CD4-positive, CD25-positive, alpha-beta regulatory T cell (primary cell): ENCODE measurements at regions not wholly inside any gene's neighbourhood (a gene's known extent, or its start where the extent isn't known, plus 50 kb on each side); places are given as distances from the start of the nearest gene placed in this dataset.
A peak's percentile ranks its signal among the peaks of the same experiment; 100 is the strongest.

ENCODE experiments used
- ATAC-seq, 2 donors: fragments of 150-1000 bp; cut with Tn5 transposase; one replicate each; pipeline ENCODE4 v1.10.0; 2021; ENCODE audit warnings: low read depth in 2 of 2, moderate number of reproducible peaks in 2 of 2, moderate library complexity in 1 of 2
- DNase-seq, 3 donors: peaks; one replicate each; pipeline versions ENCODE4 v3.0.0 to v3.0.0-alpha.2; 2012 to 2022; ENCODE audit warnings: mixed read lengths in 1 of 3
- H3K27ac ChIP-seq: one replicate; pipeline ENCODE4 v1.7.0; 2013; ENCODE audit warnings: mild to moderate bottlenecking, low read length; ENCODE audit not compliant: insufficient read depth, poor library complexity, severe bottlenecking
- H3K27me3 ChIP-seq: one replicate; pipeline ENCODE4 v1.7.0; 2013; ENCODE audit warnings: low read length; ENCODE audit not compliant: control insufficient read depth, insufficient read depth
- H3K36me3 ChIP-seq: one replicate; pipeline ENCODE4 v1.7.0; 2013; ENCODE audit warnings: mild to moderate bottlenecking, low read length, moderate library complexity; ENCODE audit not compliant: control insufficient read depth, insufficient read depth
- H3K4me1 ChIP-seq: 2 replicates; pipeline ENCODE4 v1.7.0; 2013; ENCODE audit warnings: mild to moderate bottlenecking, low read length; ENCODE audit not compliant: insufficient read depth, control insufficient read depth, poor library complexity, severe bottlenecking
- H3K4me3 ChIP-seq: one replicate; pipeline ENCODE4 v1.7.0; 2013; ENCODE audit warnings: low read depth, mild to moderate bottlenecking, low read length, moderate library complexity
- H3K9me3 ChIP-seq, 2 experiments: 1 replicate in 1 of 2; 2 replicates in 1 of 2; pipeline ENCODE4 v1.7.0; 2013; ENCODE audit warnings: low read length in 2 of 2, mild to moderate bottlenecking in 1 of 2, moderate library complexity in 1 of 2; ENCODE audit not compliant: control insufficient read depth in 2 of 2
- H3K27ac Mint-ChIP-seq, 3 donors: one replicate each; pipeline ENCODE4 v1.8.0; 2020 to 2022; ENCODE audit warnings: mild to moderate bottlenecking in 3 of 3, mixed read lengths in 3 of 3, moderate library complexity in 2 of 3
- H3K27me3 Mint-ChIP-seq: one replicate; pipeline ENCODE4 v1.8.0; 2022; ENCODE audit warnings: mild to moderate bottlenecking, mixed read lengths
- H3K36me3 Mint-ChIP-seq: one replicate; pipeline ENCODE4 v1.8.0; 2020; ENCODE audit warnings: mixed read lengths
- H3K4me1 Mint-ChIP-seq, 4 donors: one replicate each; pipeline ENCODE4 v1.8.0; 2020 to 2022; ENCODE audit warnings: mixed read lengths in 4 of 4, mild to moderate bottlenecking in 1 of 4
- H3K4me3 Mint-ChIP-seq, 4 donors: one replicate each; pipeline ENCODE4 v1.8.0; 2020 to 2022; ENCODE audit warnings: mild to moderate bottlenecking in 4 of 4, mixed read lengths in 4 of 4, moderate library complexity in 3 of 4
- H3K9me3 Mint-ChIP-seq, 7 donors: one replicate each; pipeline ENCODE4 v1.8.0; 2020 to 2022; ENCODE audit warnings: mixed read lengths in 7 of 7, mild to moderate bottlenecking in 3 of 7, moderate library complexity in 2 of 7

DNA sequence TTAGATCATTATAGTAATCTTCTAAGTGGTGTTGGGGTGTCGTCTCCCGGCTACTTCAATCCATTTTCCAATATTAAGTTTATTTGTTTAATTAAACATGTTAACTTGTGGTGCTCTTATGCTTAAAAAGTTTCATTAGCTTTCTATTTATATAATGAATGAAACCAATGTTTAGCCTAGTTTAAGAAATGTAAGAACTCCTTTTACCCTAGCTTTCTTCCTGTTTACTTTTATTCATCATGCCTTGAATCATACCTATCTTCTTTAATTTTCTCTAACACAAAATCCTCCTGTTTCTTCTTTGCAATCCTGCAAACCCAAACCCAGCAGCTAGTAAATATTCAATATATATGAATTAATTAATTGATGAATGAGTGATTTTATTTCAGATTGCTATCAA is 1276.7 kb upstream of the PIK3C3 start:
- no peaks in the 10 kb centered on the region for H3K9me3 ChIP-seq
- Mint-ChIP-seq H3K4me1 (no peaks in the 10 kb centered on the region), H3K27me3 (no peaks in the 10 kb centered on the region), H3K36me3 (no peaks in the 10 kb centered on the region), H3K4me3 (no peak overlapping the region), H3K9me3 (peaks cover 0 to 11% (median 0%) of the 10 kb centered on the region in 7 donors), H3K27ac (no peak overlapping the region)
- H3K27me3 ChIP-seq = no peaks in the 10 kb centered on the region
- H3K36me3 ChIP-seq = no peaks in the 10 kb centered on the region
- ATAC-seq (no peak), DNase-seq (no peak)
- no peaks in the 10 kb centered on the region for H3K4me1 ChIP-seq
- no peak overlapping the region for H3K27ac ChIP-seq
- H3K4me3 ChIP-seq = no peak overlapping the region

DNA sequence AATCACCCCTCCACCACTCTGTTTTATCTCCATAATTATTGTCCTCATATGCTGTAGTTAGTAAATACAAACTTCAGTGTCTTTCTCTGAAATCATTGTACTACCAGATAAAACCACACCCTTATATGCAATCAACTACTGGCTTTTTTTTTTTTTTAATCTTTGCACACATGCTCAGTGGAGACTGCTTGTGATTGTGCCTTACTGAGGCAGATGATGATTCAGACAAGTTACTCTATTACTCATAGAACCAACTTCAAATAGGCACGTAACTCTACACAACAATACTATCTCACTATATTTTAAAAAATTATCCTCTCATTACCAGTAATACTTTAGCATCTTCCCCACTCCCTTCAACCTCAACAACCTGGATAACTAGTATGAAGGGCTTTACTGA is 1278.4 kb upstream of the PIK3C3 start:
- H3K4me3 ChIP-seq = no peak overlapping the region

DNA sequence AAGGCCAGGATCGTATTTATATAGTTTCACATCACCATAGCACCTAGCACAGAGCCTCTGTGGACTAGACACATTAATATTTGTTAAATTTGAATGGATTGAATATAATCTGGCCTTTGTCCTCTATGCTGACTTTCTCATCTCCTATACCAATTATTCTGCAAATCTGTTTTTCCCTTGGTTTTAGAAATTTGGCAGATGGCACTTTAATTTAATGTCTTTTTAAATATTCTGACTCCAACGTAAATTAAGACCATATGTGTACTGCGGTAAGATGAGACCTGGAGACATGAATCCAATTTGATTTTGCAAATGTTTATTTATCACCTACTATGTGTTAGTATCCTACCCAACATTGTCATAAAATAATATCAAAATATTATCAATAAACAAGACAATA is 1281.9 kb upstream of the PIK3C3 start:
- Mint-ChIP-seq H3K4me3 (no peak overlapping the region), H3K27ac (no peak overlapping the region), H3K27me3 (no peaks in the 10 kb centered on the region), H3K9me3 (peaks cover 0 to 22% (median 8%) of the 10 kb centered on the region in 7 donors), H3K36me3 (no peaks in the 10 kb centered on the region), H3K4me1 (no peaks in the 10 kb centered on the region)
- no peaks in the 10 kb centered on the region for H3K36me3 ChIP-seq
- H3K4me1 ChIP-seq = no peaks in the 10 kb centered on the region
- no peak overlapping the region for H3K4me3 ChIP-seq
- ATAC-seq = no peak
- H3K27ac ChIP-seq = no peak overlapping the region
- no peak for DNase-seq
- peaks cover 0 to 6% of the 10 kb centered on the region in 2 experiments for H3K9me3 ChIP-seq
- H3K27me3 ChIP-seq = no peaks in the 10 kb centered on the region

More for the DNA sequence above, 1278.4 kb upstream of the PIK3C3 start:
- DNase-seq = no peak
- H3K27ac Mint-ChIP-seq = no peak overlapping the region
- Histone ChIP-seq H3K27ac (no peak overlapping the region), H3K4me1 (no peaks in the 10 kb centered on the region), H3K9me3 (peaks cover 0 to 6% of the 10 kb centered on the region in 2 experiments), H3K36me3 (no peaks in the 10 kb centered on the region), H3K27me3 (no peaks in the 10 kb centered on the region)
- H3K27me3 Mint-ChIP-seq = no peaks in the 10 kb centered on the region
- ATAC-seq = no peak
- no peaks in the 10 kb centered on the region for H3K36me3 Mint-ChIP-seq
- no peaks in the 10 kb centered on the region for H3K4me1 Mint-ChIP-seq
- H3K4me3 Mint-ChIP-seq = no peak overlapping the region
- peaks cover 0 to 11% (median 4%) of the 10 kb centered on the region in 7 donors for H3K9me3 Mint-ChIP-seq

DNA sequence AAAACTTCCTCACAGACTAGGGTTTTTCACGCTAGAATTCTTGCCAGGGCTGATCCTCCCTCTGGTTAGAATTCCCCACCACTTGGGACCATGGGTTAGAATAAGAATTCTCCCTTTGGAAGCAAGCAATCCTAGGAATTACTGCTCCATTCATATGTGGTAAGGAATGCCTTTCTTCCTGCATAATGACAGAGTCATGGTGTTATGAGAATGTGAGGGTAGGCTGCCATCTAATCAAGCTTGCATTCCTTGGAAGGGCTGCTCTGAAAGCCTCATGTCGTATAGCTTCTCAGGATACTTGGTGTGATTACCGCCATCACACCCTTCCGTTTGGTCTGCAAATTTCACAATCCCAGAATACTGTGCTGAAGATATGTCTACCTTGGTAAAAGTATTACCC is 1282.4 kb upstream of the PIK3C3 start:
- Histone ChIP-seq H3K4me1 (no peaks in the 10 kb centered on the region), H3K27ac (no peak overlapping the region), H3K36me3 (no peaks in the 10 kb centered on the region), H3K27me3 (no peaks in the 10 kb centered on the region), H3K4me3 (no peak overlapping the region), H3K9me3 (peaks cover 0 to 6% of the 10 kb centered on the region in 2 experiments)
- no peak overlapping the region for H3K27ac Mint-ChIP-seq
- no peaks in the 10 kb centered on the region for H3K4me1 Mint-ChIP-seq
- DNase-seq = no peak
- H3K36me3 Mint-ChIP-seq = no peaks in the 10 kb centered on the region
- no peak overlapping the region for H3K4me3 Mint-ChIP-seq
- no peak for ATAC-seq
- H3K27me3 Mint-ChIP-seq = no peaks in the 10 kb centered on the region
- H3K9me3 Mint-ChIP-seq = peaks cover 0 to 28% (median 8%) of the 10 kb centered on the region in 7 donors

DNA sequence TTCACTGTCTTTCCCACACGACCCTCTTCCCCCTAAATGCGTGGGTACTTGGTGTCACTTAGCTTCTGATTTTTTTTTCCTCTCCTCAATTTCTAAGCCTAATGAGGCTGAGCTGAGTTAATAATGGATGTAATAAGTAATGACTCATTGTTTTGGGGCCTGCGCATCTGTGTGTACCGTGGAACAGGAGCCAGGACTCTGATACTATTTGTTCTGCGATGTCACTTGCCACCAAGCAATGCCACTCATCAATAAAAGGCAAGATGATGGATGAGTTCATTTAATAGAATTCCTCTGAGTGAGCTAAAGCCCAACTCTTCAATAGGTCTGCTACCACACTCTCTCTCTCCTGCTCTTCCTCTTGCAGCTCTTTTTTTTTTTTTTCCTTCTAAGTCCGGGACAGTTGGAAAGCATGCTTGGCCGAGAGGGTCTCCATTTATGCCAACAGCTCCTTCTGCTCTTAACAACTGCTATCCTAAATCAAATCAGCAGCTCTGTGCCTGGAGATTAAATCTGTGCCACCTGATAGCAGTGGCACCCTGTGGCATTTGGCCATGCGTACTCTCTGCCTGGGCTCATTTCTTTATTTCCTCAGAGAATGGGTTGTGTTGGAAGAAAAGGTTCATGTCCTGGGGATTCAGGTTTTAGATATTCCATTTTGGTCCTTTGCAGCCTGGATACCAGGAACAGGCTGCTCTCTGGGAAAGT is 1284.2 kb upstream of the PIK3C3 start:
- no peak for DNase-seq
- H3K9me3 Mint-ChIP-seq = peaks cover 0 to 39% (median 10%) of the 10 kb centered on the region in 7 donors

DNA sequence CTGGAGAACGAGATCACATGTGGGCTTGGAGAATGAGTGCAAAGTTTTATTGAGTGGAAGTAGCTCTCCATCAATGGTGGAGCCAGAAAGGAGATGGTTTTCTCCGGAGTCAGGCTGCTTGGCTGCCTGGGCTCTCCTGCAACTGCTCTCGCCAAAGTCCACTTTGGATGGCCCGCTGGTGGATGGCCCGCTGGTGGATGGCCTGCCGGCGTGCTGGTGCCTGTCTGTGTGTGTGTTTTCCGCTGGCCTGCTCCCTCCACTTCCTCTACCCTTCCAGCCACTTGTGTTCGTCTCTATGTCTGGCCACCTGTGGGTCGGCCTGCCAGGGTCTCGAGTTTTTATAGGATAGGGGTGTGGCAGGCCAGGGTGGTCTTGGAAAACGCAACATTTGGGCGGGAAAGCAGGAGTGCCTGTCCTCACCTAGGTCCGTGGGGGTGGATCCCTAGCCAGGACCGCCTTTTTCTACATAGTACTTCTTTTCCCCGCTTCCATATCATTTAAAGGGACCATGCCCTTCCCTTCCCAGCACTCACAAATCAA is 1292.1 kb upstream of the PIK3C3 start:
- H3K27me3 ChIP-seq = no peaks in the 10 kb centered on the region
- no peak overlapping the region for H3K27ac Mint-ChIP-seq
- H3K27me3 Mint-ChIP-seq = no peaks in the 10 kb centered on the region
- H3K9me3 ChIP-seq = no peaks in the 10 kb centered on the region
- H3K27ac ChIP-seq = no peak overlapping the region
- no peaks in the 10 kb centered on the region for H3K4me1 ChIP-seq
- H3K4me3 ChIP-seq = no peak overlapping the region
- no peaks in the 10 kb centered on the region for H3K36me3 Mint-ChIP-seq
- ATAC-seq = no peak
- no peaks in the 10 kb centered on the region for H3K36me3 ChIP-seq
- peak overlapping the region in 1 of 4 donors; percentile 38 for H3K4me3 Mint-ChIP-seq
- H3K9me3 Mint-ChIP-seq = peaks cover 3 to 26% (median 10%) of the 10 kb centered on the region in 7 donors
- no peaks in the 10 kb centered on the region for H3K4me1 Mint-ChIP-seq
- DNase-seq = no peak

More for the DNA sequence above, 1284.2 kb upstream of the PIK3C3 start:
- Histone ChIP-seq H3K9me3 (peaks cover 0 to 6% of the 10 kb centered on the region in 2 experiments), H3K4me3 (no peak overlapping the region), H3K36me3 (no peaks in the 10 kb centered on the region), H3K27ac (no peak overlapping the region), H3K4me1 (no peaks in the 10 kb centered on the region), H3K27me3 (no peaks in the 10 kb centered on the region)
- Mint-ChIP-seq H3K4me3 (no peak overlapping the region), H3K4me1 (no peaks in the 10 kb centered on the region), H3K27me3 (no peaks in the 10 kb centered on the region), H3K36me3 (no peaks in the 10 kb centered on the region), H3K27ac (no peak overlapping the region)
- ATAC-seq = no peak

DNA sequence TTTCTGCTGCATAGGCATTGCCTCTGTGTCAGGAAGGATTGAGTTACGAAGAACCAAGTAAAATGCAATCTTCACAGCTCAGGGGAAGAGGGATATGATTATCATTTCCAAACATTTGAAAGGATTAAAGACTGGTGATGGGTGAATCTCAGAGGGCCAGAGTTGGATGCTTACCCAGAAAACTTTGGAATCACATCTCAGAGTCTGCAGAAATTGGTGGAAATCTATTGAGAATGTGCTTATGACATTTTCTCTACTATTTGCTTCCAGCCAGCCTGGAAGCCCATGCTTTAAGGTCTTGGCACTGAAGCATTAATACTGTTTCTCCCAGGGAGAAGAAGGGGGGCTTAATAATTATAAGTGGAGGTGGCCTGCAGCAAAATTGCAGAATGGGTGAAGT is 1301.4 kb upstream of the PIK3C3 start:
- H3K4me3 ChIP-seq = no peak overlapping the region
- no peak for ATAC-seq
- Mint-ChIP-seq H3K27ac (no peak overlapping the region), H3K27me3 (no peaks in the 10 kb centered on the region), H3K4me3 (no peak overlapping the region), H3K4me1 (no peaks in the 10 kb centered on the region), H3K9me3 (peaks cover 4 to 37% (median 17%) of the 10 kb centered on the region in 7 donors), H3K36me3 (no peaks in the 10 kb centered on the region)
- no peaks in the 10 kb centered on the region for H3K27me3 ChIP-seq
- H3K9me3 ChIP-seq = no peaks in the 10 kb centered on the region
- no peaks in the 10 kb centered on the region for H3K4me1 ChIP-seq
- H3K36me3 ChIP-seq = no peaks in the 10 kb centered on the region
- DNase-seq = no peak
- H3K27ac ChIP-seq = no peak overlapping the region

DNA sequence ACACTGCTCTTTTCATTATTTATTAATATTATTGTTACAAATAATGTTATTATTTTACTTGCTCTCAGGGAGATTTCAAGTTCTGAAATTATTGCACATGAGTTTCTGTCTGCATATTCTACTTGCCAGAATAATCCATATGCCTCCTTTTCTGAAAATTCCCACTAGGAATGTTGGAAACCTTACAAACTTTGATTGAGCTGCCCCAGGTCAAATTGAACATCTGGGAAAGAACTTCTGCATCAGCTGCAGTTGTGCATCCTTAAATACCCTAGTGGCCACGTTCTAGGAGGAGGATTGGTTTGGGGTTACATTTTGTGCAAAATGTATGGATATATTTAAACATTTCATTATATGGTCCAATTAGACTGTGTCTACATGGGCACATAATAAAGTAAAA is 1302.7 kb upstream of the PIK3C3 start:
- H3K4me3 Mint-ChIP-seq = no peak overlapping the region
- no peak for DNase-seq

More for the DNA sequence above, 1302.7 kb upstream of the PIK3C3 start:
- Mint-ChIP-seq H3K9me3 (peaks cover 4 to 33% (median 11%) of the 10 kb centered on the region in 7 donors), H3K27ac (no peak overlapping the region), H3K27me3 (no peaks in the 10 kb centered on the region), H3K36me3 (no peaks in the 10 kb centered on the region), H3K4me1 (no peaks in the 10 kb centered on the region)
- H3K27ac ChIP-seq = no peak overlapping the region
- no peaks in the 10 kb centered on the region for H3K27me3 ChIP-seq
- no peaks in the 10 kb centered on the region for H3K36me3 ChIP-seq
- H3K4me3 ChIP-seq = no peak overlapping the region
- ATAC-seq = no peak
- H3K4me1 ChIP-seq = no peaks in the 10 kb centered on the region
- no peaks in the 10 kb centered on the region for H3K9me3 ChIP-seq
